SH-SY5Y (cell line): ENCODE measurements at regions not wholly inside any gene's neighbourhood (a gene's known extent, or its start where the extent isn't known, plus 50 kb on each side); places are given as distances from the start of the nearest gene placed in this dataset.

Source experiments
- GATA2 ChIP-seq: IDR thresholded peaks from 2 replicates; pipeline ENCODE4 v1.6.1; 2011; ENCODE audit warnings: mild to moderate bottlenecking, low read depth, low read length
- GATA3 ChIP-seq: IDR thresholded peaks from 2 replicates; pipeline ENCODE4 v1.6.1; 2011; ENCODE audit warnings: low read depth, mild to moderate bottlenecking, low read length, moderate library complexity

DNA sequence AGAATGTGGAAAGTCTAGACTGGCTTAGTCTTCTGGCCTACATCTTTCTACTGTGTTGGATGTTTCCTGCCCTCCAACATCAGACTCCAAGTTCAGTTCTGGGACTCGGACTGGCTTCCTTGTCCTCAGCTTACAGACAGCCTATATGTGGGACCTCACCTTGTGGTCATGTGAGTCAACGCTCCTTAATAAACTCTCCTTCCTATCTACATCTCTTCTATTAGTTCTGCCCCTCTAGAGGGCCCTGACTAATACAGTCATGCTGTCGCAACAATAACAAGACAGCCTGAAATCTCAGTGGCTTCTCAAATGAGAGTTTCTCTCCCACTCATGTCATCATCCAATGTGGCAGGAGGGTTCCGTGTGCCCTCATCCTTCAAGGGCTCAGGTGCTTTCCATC lies 347.8 kb downstream of the MZT1 start:
- TF ChIP-seq GATA2, result no peak
- no peak for TF ChIP-seq GATA3
